ENCODE measurements at regions not wholly inside any gene's neighbourhood (a gene's known extent, or its start where the extent isn't known, plus 50 kb on each side); places are given as distances from the start of the nearest gene placed in this dataset.

- Histone ChIP-seq H3K36me3 (replicated peaks in 1 of 2; ENCODE audit: control insufficient read depth in 1 of 2, insufficient read depth in 2 of 2, low read length in 2 of 2) (no peaks in the 10 kb centered on the region), H2AFZ (ENCODE audit: low read length) (no peak overlapping the region), H4K20me1 (ENCODE audit: insufficient read depth, low read length) (no peaks in the 10 kb centered on the region), H3K9me3 (ENCODE audit: low read length) (no peaks in the 10 kb centered on the region), H3K4me1 (ENCODE audit: insufficient read depth, low read length) (peaks cover 19% of the 10 kb centered on the region), H3K27me3 (ENCODE audit: control insufficient read depth in 1 of 2, insufficient read depth in 2 of 2, low read length in 2 of 2) (no peaks in the 10 kb centered on the region), H3K27ac (ENCODE audit: extremely low read length, insufficient read depth, low read length) (no peak overlapping the region), H3K4me2 (ENCODE audit: low read depth, low read length) (no peak overlapping the region), H3K9ac (ENCODE audit: insufficient read depth, low read depth, low read length) (no peak overlapping the region), H3K4me3 (replicated peaks in 1 of 3; ENCODE audit: insufficient read depth in 1 of 3, low read depth in 2 of 3, low read length in 3 of 3) (no peak overlapping the region), H3K79me2 (ENCODE audit: insufficient read depth, low read length) (no peaks in the 10 kb centered on the region)
- TF ChIP-seq NFKBIZ (CRISPR knock-in tag; IDR thresholded peaks at IDR 0.05) (no peak), PHF20 (CRISPR knock-in tag; IDR thresholded peaks at IDR 0.05) (no peak), TMF1 (CRISPR knock-in tag; IDR thresholded peaks at IDR 0.05; ENCODE audit: low read depth) (no peak), HNF4G (IDR thresholded peaks at IDR 0.05; ENCODE audit: borderline replicate concordance, low read depth, low read length) (no peak), HNF4G (CRISPR knock-in tag; IDR thresholded peaks at IDR 0.05; ENCODE audit: borderline replicate concordance, low read depth) (no peak), EEA1 (CRISPR knock-in tag; IDR thresholded peaks at IDR 0.05; ENCODE audit: borderline replicate concordance) (no peak), HMGXB4 (CRISPR knock-in tag; IDR thresholded peaks at IDR 0.05; ENCODE audit: borderline replicate concordance in 1 of 2, low read depth in 1 of 2) (no peak), SRY (CRISPR knock-in tag; IDR thresholded peaks at IDR 0.05) (no peak), AKAP8 (CRISPR knock-in tag; IDR thresholded peaks at IDR 0.05) (no peak), CSRNP2 (CRISPR knock-in tag; conservative IDR thresholded peaks at IDR 0.05; ENCODE audit: low read depth) (no peak), ZNF672 (CRISPR knock-in tag; IDR thresholded peaks at IDR 0.05) (no peak), IRF9 (CRISPR knock-in tag; IDR thresholded peaks at IDR 0.05; ENCODE audit: borderline replicate concordance) (no peak)
- POLR2A ChIA-PET = interaction anchor here (1.0 to 1.4 kb wide), 3 partner anchors 12 to 30 kb away, joined by 3 to 4 read pairs (median 3); no protein-coding TSS in a partner anchor
- no peak for FAIRE-seq
- no TSS peak for BruUV-seq (replicated peaks)
- 81% methylated on average over 1 of the region's 1 CpG for WGBS (ENCODE audit: low lambda C conversion rate)
- DNase-seq (ENCODE audit: low spot score) = no peak
- ATAC-seq = no peak
- intact Hi-C loops (cut with micrococcal nuclease; ENCODE audit: unreplicated experiment) (no loop called here), in situ Hi-C loops (cut with HindIII; ENCODE audit: extremely low pct_ligation_motif_present, low pct_unique_long_range_greater_than_20kb) (no loop called here)
- CTCF ChIA-PET (ENCODE audit: low intra/inter-chr PET ratio, low total read pairs) = no interaction called here
These were observed 52.8 kb upstream of the AKIRIN2 start for GRCh38 chr6:87754828-87755227.
